A673 (cell line): ENCODE measurements at regions not wholly inside any gene's neighbourhood (a gene's known extent, or its start where the extent isn't known, plus 50 kb on each side); places are given as distances from the start of the nearest gene placed in this dataset.

ENCODE experiments used
- BruUV-seq: library from RNA; stranded (reverse); fragments of 400-500 nt; replicated peaks from 2 replicates; lab custom pipeline; 2021; lab: Mats Ljungman, UMichigan
- CTCF ChIA-PET: fragments of 300-600 bp; sonication (Branson Sonifier 250); formaldehyde crosslinking; loops from one replicate; lab custom pipeline; 2022; ENCODE audit warnings: antibody characterized with exemption; lab: Charles Lee
- POLR2A ChIA-PET: fragments of 300-600 bp; sonication (Branson Sonifier 250); formaldehyde crosslinking; loops from one replicate; lab custom pipeline; 2022; ENCODE audit warnings: antibody characterized with exemption; ENCODE audit not compliant: low non-redundant PET; lab: Charles Lee
- DNase-seq: peaks from one replicate; pipeline ENCODE4 v3.0.0-alpha.2; 2015; ENCODE audit warnings: low spot score
- H3K27ac ChIP-seq: fragments of 200-600 bp; sonication (generic); 2 replicates; pipeline ENCODE4 v1.5.1; 2016; ENCODE audit warnings: mixed run types, low read depth, mild to moderate bottlenecking, mixed read lengths, antibody characterized with exemption, low read length; ENCODE audit not compliant: poor library complexity, severe bottlenecking
- H3K27me3 ChIP-seq: fragments of 200-600 bp; sonication (generic); replicated peaks from 2 replicates; pipeline ENCODE4 v1.6.1; 2017; ENCODE audit warnings: mixed run types, low read depth, mild to moderate bottlenecking, mixed read lengths, antibody characterized with exemption, low read length; ENCODE audit not compliant: insufficient read depth, poor library complexity
- H3K36me3 ChIP-seq: fragments of 200-600 bp; sonication (generic); 2 replicates; pipeline ENCODE4 v1.6.1; 2016; ENCODE audit warnings: mixed run types, mild to moderate bottlenecking, mixed read lengths, antibody characterized with exemption, low read length; ENCODE audit not compliant: insufficient read depth, poor library complexity, severe bottlenecking
- H3K4me1 ChIP-seq: fragments of 200-600 bp; sonication (generic); 2 replicates; pipeline ENCODE4 v1.6.1; 2017; ENCODE audit warnings: mixed run types, mild to moderate bottlenecking, mixed read lengths, antibody characterized with exemption, low read length; ENCODE audit not compliant: insufficient read depth, poor library complexity, severe bottlenecking
- H3K4me3 ChIP-seq: fragments of 200-600 bp; sonication (generic); 2 replicates; pipeline ENCODE4 v1.5.1; 2016; ENCODE audit warnings: low read depth, mixed run types, mild to moderate bottlenecking, mixed read lengths, low read length; ENCODE audit not compliant: poor library complexity, severe bottlenecking
- H3K9me3 ChIP-seq: fragments of 200-600 bp; sonication (generic); 2 replicates; pipeline ENCODE4 v1.6.1; 2016; ENCODE audit warnings: mixed run types, low read depth, mild to moderate bottlenecking, mixed read lengths, antibody characterized with exemption, low read length; ENCODE audit not compliant: poor library complexity, severe bottlenecking
- EZH2 ChIP-seq: fragments of 200-600 bp; sonication (generic); IDR thresholded peaks from 2 replicates; pipeline ENCODE4 v1.6.1; 2017; ENCODE audit warnings: borderline replicate concordance, low read depth, mild to moderate bottlenecking, mixed read lengths, antibody characterized with exemption, low read length; ENCODE audit not compliant: poor library complexity, severe bottlenecking
- intact Hi-C: fragments of 100-400 bp; cut with micrococcal nuclease; formaldehyde crosslinking; loops from one replicate; pipeline ENCODE4 v1.10.0; 2022; ENCODE audit not compliant: unreplicated experiment
- TF ChIP-seq, protein P1 (sequence below): fragments of 300-800, 200-600 bp; sonication (generic); conservative IDR thresholded peaks from 2 replicates; pipeline ENCODE4 v1.5.1; 2017; ENCODE audit warnings: low read depth, mild to moderate bottlenecking, antibody characterized with exemption, low read length, moderate library complexity, mixed read lengths

DNA sequence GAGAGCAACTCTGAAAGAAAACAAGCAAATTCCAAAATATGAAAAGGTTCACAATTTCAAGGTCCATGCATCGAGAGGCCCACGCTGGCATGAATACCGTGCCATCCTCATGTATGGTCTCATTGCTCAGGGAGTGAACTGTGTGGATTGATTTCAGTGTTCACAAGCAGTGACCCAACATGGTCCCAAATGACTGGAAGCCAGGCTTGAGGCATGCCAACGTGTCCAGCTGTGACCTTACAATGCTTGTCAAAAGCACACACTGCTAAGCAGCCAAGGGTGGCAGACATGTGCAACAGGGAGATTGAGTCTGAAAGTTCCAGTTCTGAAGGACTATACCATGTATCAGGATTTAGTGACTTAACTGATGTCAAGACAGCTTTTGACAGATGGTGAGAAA, 58.7 kb upstream of the CLDN24 start:
- Histone ChIP-seq H3K9me3 (peaks cover 12% of the 10 kb centered on the region), H3K4me3 (no peak overlapping the region), H3K27me3 (no peaks in the 10 kb centered on the region), H3K36me3 (no peaks in the 10 kb centered on the region), H3K27ac (no peak overlapping the region), H3K4me1 (no peaks in the 10 kb centered on the region)
- ChIA-PET CTCF (no interaction called here), POLR2A (no interaction called here)
- BruUV-seq = no TSS peak
- no peak for DNase-seq
- intact Hi-C loops = no loop called here
- TF ChIP-seq, protein P1, sequence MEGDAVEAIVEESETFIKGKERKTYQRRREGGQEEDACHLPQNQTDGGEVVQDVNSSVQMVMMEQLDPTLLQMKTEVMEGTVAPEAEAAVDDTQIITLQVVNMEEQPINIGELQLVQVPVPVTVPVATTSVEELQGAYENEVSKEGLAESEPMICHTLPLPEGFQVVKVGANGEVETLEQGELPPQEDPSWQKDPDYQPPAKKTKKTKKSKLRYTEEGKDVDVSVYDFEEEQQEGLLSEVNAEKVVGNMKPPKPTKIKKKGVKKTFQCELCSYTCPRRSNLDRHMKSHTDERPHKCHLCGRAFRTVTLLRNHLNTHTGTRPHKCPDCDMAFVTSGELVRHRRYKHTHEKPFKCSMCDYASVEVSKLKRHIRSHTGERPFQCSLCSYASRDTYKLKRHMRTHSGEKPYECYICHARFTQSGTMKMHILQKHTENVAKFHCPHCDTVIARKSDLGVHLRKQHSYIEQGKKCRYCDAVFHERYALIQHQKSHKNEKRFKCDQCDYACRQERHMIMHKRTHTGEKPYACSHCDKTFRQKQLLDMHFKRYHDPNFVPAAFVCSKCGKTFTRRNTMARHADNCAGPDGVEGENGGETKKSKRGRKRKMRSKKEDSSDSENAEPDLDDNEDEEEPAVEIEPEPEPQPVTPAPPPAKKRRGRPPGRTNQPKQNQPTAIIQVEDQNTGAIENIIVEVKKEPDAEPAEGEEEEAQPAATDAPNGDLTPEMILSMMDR = no peak

DNA sequence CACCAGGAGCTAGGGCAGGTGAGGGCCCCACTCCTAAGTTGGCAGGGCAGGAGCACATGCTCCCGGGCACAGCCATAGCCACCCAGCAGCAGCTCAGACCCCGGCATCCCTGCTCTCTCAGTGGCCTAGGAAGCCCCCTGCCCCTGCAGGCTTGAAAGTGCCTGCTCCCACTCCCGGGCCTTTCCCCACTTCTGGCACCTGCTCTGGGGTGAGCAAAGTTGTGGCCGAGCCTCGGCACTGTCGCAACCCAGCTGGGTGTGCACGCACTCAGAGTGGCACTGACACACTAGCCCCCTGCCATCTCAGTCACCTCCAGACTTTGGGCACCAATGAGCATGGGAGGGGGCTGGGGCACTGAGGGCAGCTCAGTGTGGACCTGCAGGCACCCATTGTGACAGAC, 60.8 kb upstream of the CDKN2AIP start:
- Histone ChIP-seq H3K27me3 (no peaks in the 10 kb centered on the region), H3K4me3 (no peak overlapping the region), H3K4me1 (no peaks in the 10 kb centered on the region), H3K27ac (no peak overlapping the region), H3K9me3 (peaks cover 12% of the 10 kb centered on the region), H3K36me3 (no peaks in the 10 kb centered on the region)
- ChIA-PET POLR2A (no interaction called here), CTCF (no interaction called here)
- intact Hi-C loops = no loop called here
- BruUV-seq = no TSS peak
- TF ChIP-seq EZH2 = no peak
- TF ChIP-seq, protein P1 = no peak
- DNase-seq = no peak

- Histone ChIP-seq H3K4me3 (no peak overlapping the region), H3K4me1 (no peaks in the 10 kb centered on the region), H3K9me3 (peaks cover 9% of the 10 kb centered on the region), H3K36me3 (no peaks in the 10 kb centered on the region), H3K27ac (no peak overlapping the region), H3K27me3 (no peaks in the 10 kb centered on the region)
- ChIA-PET CTCF (no interaction called here), POLR2A (no interaction called here)
- DNase-seq = no peak
- BruUV-seq = no TSS peak
- TF ChIP-seq, protein P1 = no peak
- no peak for TF ChIP-seq EZH2
- intact Hi-C loops = no loop called here
Observed at GRCh38 chr4:183384516-183384915, 59.9 kb upstream of the CDKN2AIP start.
